Heart left ventricle (tissue), 16 donors: ENCODE measurements at regions not wholly inside any gene's neighbourhood (a gene's known extent, or its start where the extent isn't known, plus 50 kb on each side); places are given as distances from the start of the nearest gene placed in this dataset.

Source experiments
- ATAC-seq, 4 donors: fragments of 200-7000 bp; cut with Tn5 transposase; one replicate each; pipeline ENCODE4 v1.9.1; 2020 to 2022; ENCODE audit warnings: moderate library complexity in 4 of 4, mild to moderate bottlenecking in 3 of 4, moderate number of reproducible peaks in 1 of 4
- DNase-seq, 5 donors: peaks; one replicate each; pipeline ENCODE4 v3.0.0-alpha.2; 2020
- H3K27ac ChIP-seq, 12 donors: fragments of 200-600 bp; sonication (generic) in 4 of 12; one replicate each; pipeline versions ENCODE4 v1.5.0 to v1.8.0; 2016 to 2022; ENCODE audit warnings: mild to moderate bottlenecking in 2 of 12
- H3K27me3 ChIP-seq, 9 donors: fragments of 200-600 bp; sonication (generic) in 2 of 9; one replicate each; pipeline versions ENCODE4 v1.5.1 to v1.8.0; 2016 to 2022; ENCODE audit warnings: mild to moderate bottlenecking in 3 of 9
- H3K36me3 ChIP-seq, 9 donors: fragments of 200-600 bp; sonication (generic) in 2 of 9; one replicate each; pipeline versions ENCODE4 v1.5.0 to v1.8.0; 2018 to 2022; ENCODE audit warnings: mild to moderate bottlenecking in 2 of 9
- H3K4me1 ChIP-seq, 12 donors: fragments of 200-600 bp; sonication (generic) in 4 of 12; one replicate each; pipeline versions ENCODE4 v1.5.0 to v1.8.0; 2016 to 2022; ENCODE audit warnings: mild to moderate bottlenecking in 3 of 12
- H3K4me3 ChIP-seq, 12 donors: fragments of 200-600 bp; sonication (generic) in 4 of 12; one replicate each; pipeline versions ENCODE4 v1.5.0 to v1.8.0; 2017 to 2022; ENCODE audit warnings: mild to moderate bottlenecking in 9 of 12, moderate library complexity in 4 of 12
- H3K9me3 ChIP-seq, 12 donors: fragments of 200-600 bp; sonication (generic) in 4 of 12; one replicate each; pipeline versions ENCODE4 v1.5.0 to v1.8.0; 2016 to 2022; ENCODE audit warnings: mild to moderate bottlenecking in 1 of 12
- CTCF ChIP-seq, 12 donors: fragments of 200-600 bp; sonication (generic) in 4 of 12; IDR thresholded peaks; one replicate each; pipeline versions ENCODE4 v1.5.0 to v1.8.0; 2018 to 2022; ENCODE audit warnings: antibody characterized with exemption in 12 of 12, mild to moderate bottlenecking in 5 of 12
- POLR2A ChIP-seq, 2 donors: fragments of 450-650 bp; IDR thresholded peaks; one replicate each; pipeline ENCODE4 v1.6.1; 2017; ENCODE audit warnings: antibody characterized with exemption in 2 of 2, mild to moderate bottlenecking in 2 of 2, moderate library complexity in 2 of 2
- WGBS, 4 donors: extraction: QIAGEN DNeasy Blood & Tissue Kit in 2 of 4; methylation state at CpG; one replicate each; pipeline versions ENCODE4 v1.1.5 to v1.1.7; 2013 to 2018; 5-methylcytosine and 5-hydroxymethylcytosine counted together
- intact Hi-C, 10 donors: fragments of 100-400 bp; cut with DNase I; formaldehyde crosslinking; loops; one replicate each; pipeline versions ENCODE4 v1.11.1 to v1.14.2; 2022
- donor health status: ischemic (EF 13 %, LVEDD 7.1; RV severe dilation, severe dysfunction).
- donor health status: healthy with polysubstance abuse.
- donor health status: DM: no; HTN: yes; CAD: no.
- donor health status: DM: no; HTN: no; CAD: no.
- donor health status: ischemic (EF 25% LVEDD 6.9; RV normal size, moderate dysfunction).
- donor health status: ischemic (EF 25% LVEDD 5.7; RV mildly dilated, moderate dysfunction).
- donor health status: healthy.
- donor health status: DM: yes; HTN: yes; CAD: no.
- donor health status: ischemic (EF 35%, LVEDD 5.7; RV mildly dilated, moderate dysfunction).
- donor health status: nonischemic (EF 11% LVEDD 7.7; RV severe dilation, severe dysfunction).
- donor health status: DM: yes; HTN: yes; CAD: no.
- donor health status: PGD.
- donor health status: ischemic (EF 29% LVEDD 5.4; RV normal size, mild dysfunction).
- donor health status: nonischemic (EF 23%, LVEDD 6.1; RV moderate dilation, normal function).

GRCh38 chr3:21154911-21155310 lies 596.1 kb downstream of the ZNF385D start:
- H3K9me3 ChIP-seq: no peaks in the 10 kb centered on the region
- no peaks in the 10 kb centered on the region for H3K27me3 ChIP-seq
- no peak for DNase-seq
- H3K27ac ChIP-seq: no peak overlapping the region
- H3K4me3 ChIP-seq: no peak overlapping the region
- no peaks in the 10 kb centered on the region for H3K4me1 ChIP-seq
- intact Hi-C loops: no loop called here
- no peaks in the 10 kb centered on the region for H3K36me3 ChIP-seq
- no peak for ATAC-seq
- TF ChIP-seq POLR2A (IDR thresholded peaks at IDR 0.05) (no peak), CTCF (IDR thresholded peaks at IDR 0.05) (no peak)

- Histone ChIP-seq H3K9me3 (no peaks in the 10 kb centered on the region), H3K27me3 (no peaks in the 10 kb centered on the region), H3K4me1 (no peaks in the 10 kb centered on the region), H3K27ac (no peak overlapping the region), H3K36me3 (no peaks in the 10 kb centered on the region), H3K4me3 (no peak overlapping the region)
- 76 to 88% (median 84%) methylated on average over 5 of the region's 5 CpGs for WGBS, 4 donors
- intact Hi-C loops: no loop called here
- ATAC-seq (no peak), DNase-seq (no peak)
- TF ChIP-seq POLR2A (IDR thresholded peaks at IDR 0.05) (no peak), CTCF (IDR thresholded peaks at IDR 0.05) (no peak)
Measured at GRCh38 chr3:21152555-21152954, 598.5 kb downstream of the ZNF385D start.

GRCh38 chr3:21142949-21143348 lies 608.1 kb downstream of the ZNF385D start:
- 70 to 90% (median 88%) methylated on average over 3 of the region's 3 CpGs for WGBS, 4 donors
- H3K4me3 ChIP-seq: no peak overlapping the region
- peak in 1 of 5 donors; percentile 13 for DNase-seq

GRCh38 chr3:21142031-21142430 lies 609.0 kb downstream of the ZNF385D start:
- DNase-seq: no peak
- 78 to 91% (median 87%) methylated on average over 5 of the region's 5 CpGs for WGBS, 4 donors
- TF ChIP-seq POLR2A (IDR thresholded peaks at IDR 0.05): no peak
- no peak for TF ChIP-seq CTCF (IDR thresholded peaks at IDR 0.05)

More at GRCh38 chr3:21142949-21143348, 608.1 kb downstream of the ZNF385D start:
- intact Hi-C loops: no loop called here
- TF ChIP-seq CTCF (IDR thresholded peaks at IDR 0.05) (no peak), POLR2A (IDR thresholded peaks at IDR 0.05) (no peak)
- Histone ChIP-seq H3K27me3 (no peaks in the 10 kb centered on the region), H3K4me1 (no peaks in the 10 kb centered on the region), H3K36me3 (no peaks in the 10 kb centered on the region), H3K27ac (no peak overlapping the region), H3K9me3 (peaks cover 0 to 23% (median 9%) of the 10 kb centered on the region in 12 donors)
- ATAC-seq: no peak

More at GRCh38 chr3:21142031-21142430, 609.0 kb downstream of the ZNF385D start:
- Histone ChIP-seq H3K4me3 (no peak overlapping the region), H3K27ac (no peak overlapping the region), H3K27me3 (no peaks in the 10 kb centered on the region), H3K36me3 (no peaks in the 10 kb centered on the region), H3K4me1 (no peaks in the 10 kb centered on the region), H3K9me3 (peaks cover 0 to 23% (median 9%) of the 10 kb centered on the region in 12 donors)
- intact Hi-C loops: no loop called here
- no peak for ATAC-seq
